SH-SY5Y (cell line): ENCODE measurements at regions not wholly inside any gene's neighbourhood (a gene's known extent, or its start where the extent isn't known, plus 50 kb on each side); places are given as distances from the start of the nearest gene placed in this dataset.

ENCODE experiments used
- GATA2 ChIP-seq: IDR thresholded peaks from 2 replicates; pipeline ENCODE4 v1.6.1; 2011; ENCODE audit warnings: mild to moderate bottlenecking, low read depth, low read length
- GATA3 ChIP-seq: IDR thresholded peaks from 2 replicates; pipeline ENCODE4 v1.6.1; 2011; ENCODE audit warnings: low read depth, mild to moderate bottlenecking, low read length, moderate library complexity

- TF ChIP-seq GATA2, result no peak
- TF ChIP-seq GATA3, result no peak
Observed at GRCh38 chr17:77424585-77425344, 284.0 kb downstream of the SEC14L1 start.

GRCh38 chr17:77425348-77425747, 284.6 kb downstream of the SEC14L1 start:
- no peak for TF ChIP-seq GATA3
- no peak for TF ChIP-seq GATA2

DNA sequence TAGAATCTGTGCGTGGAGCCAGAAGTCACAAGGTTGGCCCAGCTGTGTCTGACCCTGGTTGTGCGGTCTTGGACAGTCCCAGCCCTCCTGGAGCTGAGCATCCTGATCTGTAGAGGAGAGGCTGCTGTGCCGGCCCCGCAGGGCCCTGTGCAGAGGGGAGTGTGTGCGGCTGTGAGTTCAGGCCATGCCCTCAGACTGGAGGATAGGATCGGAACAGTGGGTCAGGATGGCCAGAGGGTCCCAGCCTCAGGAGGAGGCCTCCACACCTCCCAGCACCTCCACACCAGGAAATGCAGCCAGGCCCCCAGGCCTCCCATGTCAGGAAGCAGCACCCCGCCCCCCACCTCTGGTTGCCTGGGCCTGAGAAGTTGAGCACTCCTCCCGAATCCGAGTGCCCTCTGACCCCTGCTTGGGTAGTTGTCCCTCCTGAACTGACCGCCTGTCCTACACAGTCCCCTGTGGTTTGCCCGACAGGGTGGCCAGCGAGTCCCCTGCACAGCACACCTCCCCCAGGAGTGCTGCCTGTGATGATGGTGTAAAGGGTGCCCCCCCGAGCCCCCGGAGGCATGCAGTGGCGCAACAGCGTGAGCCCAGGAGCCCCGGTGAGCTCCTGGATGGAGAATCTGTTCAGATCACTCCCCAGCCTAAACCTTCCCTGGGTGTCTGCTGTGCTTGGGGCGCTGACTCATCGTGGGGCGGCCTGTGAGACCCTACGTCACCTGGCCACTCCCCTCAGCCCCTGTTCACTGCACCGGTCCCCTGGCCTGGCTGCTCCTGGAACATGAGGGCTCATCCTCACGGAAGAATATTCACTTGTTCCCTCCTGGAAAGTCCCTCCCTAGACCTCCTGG, 285.2 kb downstream of the SEC14L1 start:
- TF ChIP-seq GATA2 (no peak), GATA3 (no peak)

DNA sequence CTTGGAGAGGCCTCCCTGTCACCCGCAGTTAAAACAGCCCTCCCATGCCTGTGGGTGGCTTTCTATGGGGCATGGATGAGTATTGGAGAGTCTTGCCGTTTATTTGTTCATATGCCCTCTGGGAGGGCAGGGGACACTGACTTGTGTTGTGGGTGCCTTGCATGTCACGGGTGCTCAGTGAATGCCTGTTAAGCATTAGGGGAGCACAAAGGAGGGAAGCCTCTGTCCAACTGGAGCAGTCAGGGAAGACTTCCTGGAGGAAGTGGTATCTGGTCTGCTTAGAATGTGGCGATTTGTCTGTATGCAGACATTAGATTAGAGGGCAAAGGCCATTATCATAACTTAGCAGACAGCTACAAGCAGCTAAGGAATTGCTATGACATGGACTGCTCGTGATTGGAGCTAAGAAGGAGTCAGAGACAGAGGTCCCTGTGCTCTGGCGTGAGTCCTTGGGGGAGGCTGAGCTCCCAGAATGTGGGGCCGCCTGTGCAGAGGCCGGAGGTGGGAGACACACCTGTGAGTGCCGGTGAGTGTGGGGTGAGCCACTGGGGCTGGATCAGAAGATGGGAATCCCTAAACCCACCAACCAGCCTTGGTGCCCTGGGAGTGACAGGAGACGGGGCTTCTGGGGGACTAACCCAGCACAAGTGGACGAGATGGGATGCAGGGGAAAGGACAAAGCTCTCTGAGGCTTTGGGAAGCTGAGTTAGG, 286.1 kb downstream of the SEC14L1 start:
- TF ChIP-seq GATA3, result no peak
- TF ChIP-seq GATA2, result no peak

- TF ChIP-seq GATA2 (no peak), GATA3 (no peak)
Observed at GRCh38 chr17:77427391-77427991, 286.7 kb downstream of the SEC14L1 start.

DNA sequence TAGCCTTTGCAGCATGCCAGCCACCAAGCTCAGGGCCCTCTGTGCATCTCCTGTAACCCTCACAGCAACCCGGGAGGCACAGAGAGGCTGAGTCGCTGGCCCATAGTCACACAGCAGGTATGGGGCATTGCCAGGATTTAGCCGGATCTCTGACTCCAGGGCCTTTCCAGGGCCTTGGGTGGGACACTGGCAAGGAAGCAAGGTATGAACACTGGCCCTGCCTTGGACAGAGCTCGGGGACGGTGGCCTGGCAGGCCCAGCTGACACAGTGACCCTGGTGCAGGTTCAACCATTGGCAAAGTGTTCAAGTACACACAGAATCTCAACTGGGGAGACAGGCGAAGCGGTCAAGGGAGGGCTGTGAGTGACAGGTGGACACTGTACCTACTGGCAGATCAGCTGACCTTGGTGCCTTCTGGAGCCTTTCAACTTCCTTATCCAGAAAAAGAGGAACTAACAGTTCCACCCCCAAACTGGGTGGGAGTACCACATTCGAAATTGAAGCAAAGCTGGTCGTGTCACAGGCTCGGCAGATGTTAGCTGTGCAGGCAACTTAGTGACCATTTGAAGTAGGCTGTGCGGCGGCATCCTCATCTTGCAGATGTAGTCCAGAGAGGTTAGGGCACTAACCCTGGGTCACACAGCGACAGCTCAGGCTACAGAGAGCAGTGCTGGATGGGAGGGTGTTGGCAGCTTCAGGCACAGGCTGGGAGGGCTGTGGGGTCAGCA, 287.4 kb downstream of the SEC14L1 start:
- TF ChIP-seq GATA2 (no peak), GATA3 (no peak)

DNA sequence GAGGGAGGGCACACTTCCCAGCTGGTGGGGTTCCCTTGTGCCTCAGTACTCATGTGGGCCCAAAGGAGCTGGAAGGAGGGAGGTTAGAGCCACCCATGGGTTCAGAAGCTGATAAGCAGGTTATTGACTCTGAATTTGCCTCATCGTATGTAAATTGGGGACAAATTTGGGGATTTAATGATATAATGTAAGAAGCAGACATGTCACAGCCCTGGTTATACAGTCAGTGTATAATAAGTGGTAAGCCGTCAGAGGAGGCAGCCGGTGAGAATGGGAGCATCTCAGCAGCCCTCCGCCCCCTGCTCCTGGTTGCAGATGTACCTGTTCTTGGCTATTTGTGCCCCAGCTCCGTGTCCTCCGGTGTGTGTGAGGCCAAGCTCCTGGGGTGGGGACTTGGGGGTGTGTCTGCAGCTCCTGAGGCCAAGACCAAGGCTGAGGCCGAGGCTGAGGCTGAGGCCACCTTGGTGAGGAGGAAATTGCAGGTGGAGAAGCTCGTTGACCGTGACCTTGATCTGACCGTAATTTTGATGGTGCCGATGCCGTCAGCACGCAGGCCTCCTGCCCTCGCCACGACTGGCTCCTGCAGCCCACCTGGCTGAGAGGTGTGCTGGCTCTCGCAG, 288.1 kb downstream of the SEC14L1 start:
- TF ChIP-seq GATA3 (no peak), GATA2 (no peak)

GRCh38 chr17:77429369-77429968, 288.7 kb downstream of the SEC14L1 start:
- TF ChIP-seq GATA3 (no peak), GATA2 (no peak)

DNA sequence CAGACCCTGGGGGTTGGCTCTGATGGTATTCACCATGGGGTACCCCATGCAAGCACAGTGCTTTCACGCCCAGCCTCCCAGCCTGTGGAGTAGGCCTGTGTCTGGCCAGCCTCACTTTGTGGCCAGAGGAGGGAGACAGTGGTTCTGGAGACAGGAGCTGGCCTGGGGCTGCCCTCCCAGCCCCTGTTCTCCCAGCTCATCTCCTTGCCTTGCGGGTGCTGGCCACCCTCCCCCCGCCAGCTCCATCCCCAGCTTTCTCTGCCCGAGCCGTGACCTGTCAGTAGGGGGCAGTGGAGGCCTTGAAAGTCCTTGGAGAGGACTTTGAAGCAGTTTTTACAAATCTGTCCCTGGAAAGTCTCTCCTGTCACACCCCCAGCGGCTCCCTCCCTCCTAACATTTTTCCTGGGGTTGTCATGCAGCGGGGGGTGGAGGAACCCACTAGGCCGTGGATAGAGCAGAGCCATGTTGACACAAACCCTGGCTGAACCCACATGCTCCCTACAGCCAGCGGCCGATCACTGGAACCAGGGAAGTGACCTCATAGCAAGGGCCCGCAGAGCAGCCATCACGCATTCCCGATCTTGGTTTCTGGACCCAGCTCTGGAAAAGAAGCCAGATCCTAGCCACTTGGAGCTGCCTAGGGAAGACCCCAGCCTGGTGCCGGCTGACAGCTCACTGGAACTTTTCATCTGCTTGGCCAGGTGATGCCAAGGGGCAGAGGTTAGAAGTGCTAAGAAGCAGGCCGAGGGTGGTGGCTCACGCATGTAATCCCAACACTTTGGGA, 289.4 kb downstream of the SEC14L1 start:
- TF ChIP-seq GATA3 (no peak), GATA2 (no peak)

- TF ChIP-seq GATA2 (no peak), GATA3 (no peak)
Observed at GRCh38 chr17:77432034-77432661, 291.4 kb downstream of the SEC14L1 start.

DNA sequence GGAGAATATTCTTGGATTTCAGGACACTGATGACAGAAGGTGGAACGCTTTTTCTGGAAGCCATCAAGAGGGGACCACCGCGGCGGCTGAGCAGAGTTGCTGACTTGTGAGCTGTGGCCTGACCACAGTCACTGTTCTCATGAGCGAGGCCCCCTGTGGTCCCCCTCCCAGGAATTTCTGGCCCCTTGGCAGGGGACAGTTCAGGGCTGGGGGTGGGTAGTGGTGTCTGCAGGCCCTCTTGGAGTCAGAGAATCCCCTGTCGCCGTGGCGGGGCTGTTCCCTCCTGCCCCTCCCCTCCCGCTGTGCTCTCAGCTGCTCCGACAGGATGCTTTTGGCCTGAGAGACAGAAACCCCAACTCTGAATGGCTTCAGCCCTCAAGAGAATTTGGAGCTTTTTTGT, 292.0 kb downstream of the SEC14L1 start:
- TF ChIP-seq GATA2, result no peak
- no peak for TF ChIP-seq GATA3

GRCh38 chr17:77433385-77434135, 292.8 kb downstream of the SEC14L1 start:
- TF ChIP-seq GATA2 (no peak), GATA3 (no peak)
